HG03571 (cell line): ENCODE measurements at regions not wholly inside any gene's neighbourhood (a gene's known extent, or its start where the extent isn't known, plus 50 kb on each side); places are given as distances from the start of the nearest gene placed in this dataset.

Experiments used
- ATAC-seq: cut with Tn5 transposase; IDR thresholded peaks from one replicate; pipeline ENCODE4 v1.9.1; 2021; ENCODE audit not compliant: unreplicated experiment

- ATAC-seq, result no peak
Observed at GRCh38 chr5:100479079-100479688, 56.0 kb upstream of the FAM174A start.

DNA sequence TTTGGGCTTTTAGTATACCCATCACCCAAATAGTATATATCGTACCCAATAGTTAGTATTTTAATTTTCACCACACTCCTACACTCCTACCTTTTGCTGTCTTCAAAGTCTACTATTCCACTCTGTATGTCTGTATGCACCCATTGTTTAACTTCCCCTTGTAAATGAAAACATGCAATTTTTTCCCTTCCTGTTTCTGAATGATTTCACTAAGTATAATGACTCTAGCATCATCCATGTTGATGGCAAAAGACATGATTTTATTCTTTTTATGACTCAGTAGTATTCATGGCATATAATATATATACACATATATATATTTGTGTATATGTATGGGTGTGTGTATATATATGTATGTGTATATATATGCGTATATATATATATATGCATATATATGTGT, 63.1 kb upstream of the FAM174A start:
- no peak for ATAC-seq

DNA sequence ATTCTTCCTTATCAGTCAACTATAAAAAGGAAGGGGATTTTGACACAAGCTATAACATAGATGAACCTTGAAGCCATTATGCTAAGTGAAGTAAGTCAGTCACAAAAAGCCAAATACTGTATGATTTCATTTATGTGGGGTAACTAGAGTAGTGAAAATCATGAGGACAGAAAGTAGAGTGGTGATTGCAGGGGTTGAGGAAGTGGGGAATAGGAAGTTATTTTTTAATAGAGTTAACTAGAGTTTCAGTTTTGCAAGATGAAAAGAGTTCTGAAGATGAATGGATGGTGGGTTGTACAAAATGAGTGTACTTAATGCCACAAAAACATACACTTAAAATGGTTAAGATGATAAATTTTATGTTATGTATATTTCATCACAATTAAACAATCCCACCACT, 65.4 kb upstream of the FAM174A start:
- ATAC-seq, result peak; percentile 97

DNA sequence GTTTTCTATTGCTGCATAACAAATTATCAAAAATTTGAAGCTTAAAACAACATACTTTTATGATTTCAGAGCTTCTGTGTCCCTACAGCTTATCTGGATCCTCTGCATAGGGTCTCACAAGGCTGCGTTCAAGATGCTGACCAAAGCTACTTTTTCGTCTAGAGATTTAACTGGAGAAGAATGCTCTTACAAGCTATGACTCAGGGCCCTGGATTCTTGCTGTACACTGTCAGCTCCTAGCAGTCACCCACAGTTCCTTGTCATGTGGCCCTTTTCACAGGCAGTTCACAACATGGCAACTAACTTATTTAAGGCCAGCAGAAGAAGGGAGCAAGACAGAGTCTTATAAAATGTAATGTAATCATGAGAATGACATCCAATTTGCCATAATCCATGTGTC, 70.8 kb upstream of the FAM174A start:
- no peak for ATAC-seq

GRCh38 chr5:100456615-100457014, 78.6 kb upstream of the FAM174A start:
- ATAC-seq, result no peak

- no peak for ATAC-seq
Observed at GRCh38 chr5:100452126-100452525, 83.0 kb upstream of the FAM174A start.

DNA sequence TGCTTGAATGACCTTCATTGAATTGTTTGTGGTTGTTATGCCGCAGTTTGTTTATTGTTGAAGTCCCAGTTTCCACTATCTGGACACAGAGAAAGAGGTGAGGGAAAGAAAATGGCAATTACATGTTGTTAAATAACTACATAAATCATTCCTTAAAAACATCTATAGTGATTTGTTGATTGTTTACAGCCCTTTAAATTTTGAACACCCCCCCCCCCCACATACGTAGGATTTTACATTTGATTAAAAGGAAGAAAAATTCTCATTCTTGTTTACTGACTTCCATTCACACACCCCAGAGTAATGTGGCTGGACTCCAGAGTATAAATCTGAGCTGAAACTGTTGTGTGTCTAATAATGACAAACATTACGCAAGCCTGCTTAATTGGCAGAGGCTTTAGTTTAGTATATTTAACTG, 87.1 kb upstream of the FAM174A start:
- ATAC-seq, result no peak

DNA sequence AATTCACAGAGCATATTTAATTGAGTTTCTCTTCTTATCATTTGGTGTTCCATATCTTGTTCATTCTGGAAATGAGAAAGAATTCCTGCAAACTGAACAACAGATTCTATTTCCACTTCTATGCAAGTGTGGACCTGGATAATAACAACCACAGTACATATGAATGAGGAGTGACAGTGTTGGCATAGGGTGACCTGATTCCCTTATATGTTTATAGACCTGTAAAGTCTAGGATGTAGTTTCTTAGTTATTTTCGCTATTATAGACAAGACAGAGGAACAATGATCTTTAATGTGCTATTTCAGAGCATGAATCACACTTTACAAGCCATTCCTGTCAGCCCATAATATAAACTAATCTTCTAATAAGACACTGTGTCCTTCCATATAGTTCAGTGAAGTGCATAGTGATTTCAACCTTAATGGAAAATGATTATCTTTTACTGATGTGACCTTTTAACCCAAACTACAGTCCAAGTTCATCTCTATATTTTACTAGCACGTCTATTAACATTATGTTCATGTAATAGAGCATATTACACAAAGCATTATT, 88.2 kb upstream of the FAM174A start:
- ATAC-seq, result no peak

- ATAC-seq, result no peak
Observed at GRCh38 chr5:100444961-100445360, 90.2 kb upstream of the FAM174A start.

DNA sequence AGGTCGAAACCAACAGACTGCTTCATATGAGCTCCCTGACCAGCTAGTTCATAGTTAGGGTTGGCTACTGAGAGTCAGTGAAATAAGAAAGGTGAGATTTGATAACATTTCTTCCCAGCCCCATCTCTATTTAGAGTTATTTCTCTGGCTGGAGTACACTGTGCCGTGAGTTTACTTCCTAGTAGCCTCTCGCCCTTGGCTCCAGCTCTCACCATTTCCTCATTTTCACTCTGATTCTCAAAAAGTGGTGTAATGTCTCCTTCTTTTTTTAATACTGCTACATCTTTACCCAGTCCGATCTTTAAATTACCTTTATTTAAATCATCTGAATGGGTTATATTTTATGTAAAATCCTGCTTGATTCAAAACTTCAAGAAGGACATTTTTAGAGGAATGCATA, 100.4 kb upstream of the FAM174A start:
- no peak for ATAC-seq

DNA sequence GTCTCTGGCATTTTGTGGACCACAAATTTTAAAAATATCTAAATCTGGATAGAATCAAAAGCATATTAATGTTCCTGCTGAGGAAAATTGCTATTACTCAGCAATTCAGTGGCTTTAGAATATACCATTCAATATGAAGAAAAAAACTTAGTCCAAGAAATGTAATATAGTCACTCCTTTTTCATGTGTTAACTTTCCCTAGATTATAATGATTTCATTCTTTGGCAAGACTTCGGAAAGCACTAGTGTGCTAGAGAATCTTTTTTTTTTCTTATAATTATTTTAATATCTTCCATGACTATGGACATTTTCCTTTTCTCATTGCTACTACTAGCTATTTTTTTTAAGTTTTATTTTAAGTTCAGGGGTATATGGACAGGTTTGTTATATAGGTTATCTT, 102.4 kb upstream of the FAM174A start:
- ATAC-seq, result no peak

DNA sequence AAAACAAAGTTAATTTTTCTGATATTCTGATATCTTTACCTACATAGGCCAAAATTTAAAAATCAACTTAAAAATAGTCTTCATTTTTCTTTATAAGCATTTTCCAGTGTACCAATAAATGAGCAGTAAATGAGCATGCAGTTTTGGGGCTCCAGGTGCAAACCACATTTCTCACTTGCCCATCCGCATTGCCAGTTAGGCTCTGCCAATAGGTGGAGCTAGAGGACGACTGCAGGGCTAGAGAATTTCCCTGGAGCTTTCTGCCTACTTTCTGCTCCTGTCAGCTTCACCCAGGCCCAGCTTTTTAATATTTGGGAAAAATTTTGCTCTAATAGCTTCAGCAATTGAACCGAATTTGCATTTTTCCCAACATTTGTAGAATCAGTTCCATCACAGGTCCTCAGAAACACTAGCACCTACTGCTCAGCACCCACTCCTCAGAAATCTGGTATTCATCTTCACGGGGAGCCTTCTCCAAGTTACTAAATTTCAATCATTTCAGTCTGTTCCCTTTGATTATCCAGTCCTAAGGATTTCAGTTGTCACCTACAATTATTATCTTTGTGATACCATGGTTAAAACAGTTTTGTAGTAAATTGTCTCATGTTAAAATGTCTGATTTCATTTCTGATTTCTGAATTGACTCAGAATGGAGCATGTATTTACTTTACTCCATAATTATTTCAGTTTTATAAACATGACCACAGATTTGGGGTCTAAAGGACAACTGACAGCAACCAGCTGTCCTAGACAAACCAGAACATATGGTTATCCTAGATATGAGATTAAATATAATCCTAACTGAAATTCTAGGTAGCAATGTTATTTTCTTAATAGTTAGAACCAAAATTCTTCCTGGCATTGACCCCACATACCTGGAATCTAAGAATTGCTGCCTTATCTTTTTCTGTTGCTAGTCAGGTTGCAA, 104.6 kb upstream of the FAM174A start:
- peak; percentile 77 for ATAC-seq

GRCh38 chr5:100424787-100425186, 110.4 kb upstream of the FAM174A start:
- ATAC-seq, result no peak

GRCh38 chr5:100424017-100424416, 111.2 kb upstream of the FAM174A start:
- no peak for ATAC-seq

- ATAC-seq, result no peak
Observed at GRCh38 chr5:100423330-100423729, 111.8 kb upstream of the FAM174A start.

GRCh38 chr5:100421360-100421759, 113.8 kb upstream of the FAM174A start:
- no peak for ATAC-seq

- no peak for ATAC-seq
Observed at GRCh38 chr5:100418231-100418630, 116.9 kb upstream of the FAM174A start.

DNA sequence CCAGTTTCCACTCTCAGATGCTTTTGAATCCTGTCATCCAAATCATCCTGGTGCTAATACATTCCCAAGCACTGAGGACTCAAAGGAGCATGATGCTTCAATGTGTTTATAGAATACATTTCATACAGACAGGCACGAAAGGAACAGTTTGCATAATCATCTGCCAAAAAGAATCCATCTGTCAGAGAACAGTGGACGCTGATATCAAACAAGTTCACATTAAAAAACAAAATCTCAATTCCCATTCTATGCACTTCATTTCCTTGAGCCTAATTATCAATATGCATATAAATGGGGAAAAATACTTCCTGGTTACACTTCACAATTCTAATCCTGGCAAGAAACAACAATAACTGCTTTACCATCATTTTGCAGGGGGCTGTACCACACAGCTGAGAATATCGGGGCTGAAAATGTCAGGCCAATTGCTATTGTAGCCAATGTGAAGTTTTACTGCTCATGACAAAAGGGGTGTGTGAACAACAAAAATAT, 125.5 kb upstream of the FAM174A start:
- no peak for ATAC-seq

GRCh38 chr5:100407053-100407452, 128.1 kb upstream of the FAM174A start:
- no peak for ATAC-seq

- no peak for ATAC-seq
Observed at GRCh38 chr5:100406640-100407039, 128.5 kb upstream of the FAM174A start.

DNA sequence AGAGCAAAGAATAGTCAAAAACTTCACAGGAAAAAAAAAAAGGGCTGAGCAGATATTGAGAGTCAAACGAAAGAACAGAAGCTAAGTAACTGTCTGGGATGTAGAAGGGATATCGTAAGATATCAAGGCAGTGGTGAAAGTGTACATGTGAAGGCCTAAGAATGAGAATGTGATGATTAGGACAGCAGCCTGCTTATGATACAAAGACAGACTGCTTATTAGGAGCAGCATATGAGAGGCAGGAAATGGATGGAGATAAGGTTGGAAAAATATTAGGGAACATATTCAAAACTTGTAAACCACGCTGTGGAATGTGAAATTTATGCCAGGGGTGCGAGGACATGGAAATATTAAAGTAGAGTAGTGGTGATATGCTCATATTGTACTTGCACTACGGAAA, 133.1 kb upstream of the FAM174A start:
- ATAC-seq, result no peak

DNA sequence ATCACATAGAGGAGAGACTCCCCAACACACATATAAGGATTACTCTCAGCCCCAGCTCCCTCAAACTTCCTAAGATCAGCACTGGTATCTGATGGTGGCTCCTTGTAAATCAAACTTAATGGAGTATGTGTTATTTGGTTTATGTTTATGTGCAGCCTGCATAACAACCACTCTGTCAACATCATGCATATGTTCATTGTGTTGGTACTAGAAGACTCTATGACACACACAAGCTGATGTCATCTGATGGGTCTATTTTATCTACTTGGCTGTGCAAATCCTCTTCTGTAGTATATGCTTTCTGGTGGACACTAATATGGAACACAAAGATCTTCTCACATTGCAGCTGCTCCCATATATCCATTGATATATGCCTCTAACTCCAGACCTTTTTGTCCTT, 134.0 kb upstream of the FAM174A start:
- ATAC-seq, result no peak
